A673 (cell line): ENCODE measurements at regions not wholly inside any gene's neighbourhood (a gene's known extent, or its start where the extent isn't known, plus 50 kb on each side); places are given as distances from the start of the nearest gene placed in this dataset.

ENCODE experiments used
- BruUV-seq: library from RNA; stranded (reverse); fragments of 400-500 nt; replicated peaks from 2 replicates; lab custom pipeline; 2021; lab: Mats Ljungman, UMichigan
- CTCF ChIA-PET: fragments of 300-600 bp; sonication (Branson Sonifier 250); formaldehyde crosslinking; loops from one replicate; lab custom pipeline; 2022; ENCODE audit warnings: antibody characterized with exemption; lab: Charles Lee
- POLR2A ChIA-PET: fragments of 300-600 bp; sonication (Branson Sonifier 250); formaldehyde crosslinking; loops from one replicate; lab custom pipeline; 2022; ENCODE audit warnings: antibody characterized with exemption; ENCODE audit not compliant: low non-redundant PET; lab: Charles Lee
- DNase-seq: peaks from one replicate; pipeline ENCODE4 v3.0.0-alpha.2; 2015; ENCODE audit warnings: low spot score
- H3K27ac ChIP-seq: fragments of 200-600 bp; sonication (generic); 2 replicates; pipeline ENCODE4 v1.5.1; 2016; ENCODE audit warnings: mixed run types, low read depth, mild to moderate bottlenecking, mixed read lengths, antibody characterized with exemption, low read length; ENCODE audit not compliant: poor library complexity, severe bottlenecking
- H3K27me3 ChIP-seq: fragments of 200-600 bp; sonication (generic); replicated peaks from 2 replicates; pipeline ENCODE4 v1.6.1; 2017; ENCODE audit warnings: mixed run types, low read depth, mild to moderate bottlenecking, mixed read lengths, antibody characterized with exemption, low read length; ENCODE audit not compliant: insufficient read depth, poor library complexity
- H3K36me3 ChIP-seq: fragments of 200-600 bp; sonication (generic); 2 replicates; pipeline ENCODE4 v1.6.1; 2016; ENCODE audit warnings: mixed run types, mild to moderate bottlenecking, mixed read lengths, antibody characterized with exemption, low read length; ENCODE audit not compliant: insufficient read depth, poor library complexity, severe bottlenecking
- H3K4me1 ChIP-seq: fragments of 200-600 bp; sonication (generic); 2 replicates; pipeline ENCODE4 v1.6.1; 2017; ENCODE audit warnings: mixed run types, mild to moderate bottlenecking, mixed read lengths, antibody characterized with exemption, low read length; ENCODE audit not compliant: insufficient read depth, poor library complexity, severe bottlenecking
- H3K4me3 ChIP-seq: fragments of 200-600 bp; sonication (generic); 2 replicates; pipeline ENCODE4 v1.5.1; 2016; ENCODE audit warnings: low read depth, mixed run types, mild to moderate bottlenecking, mixed read lengths, low read length; ENCODE audit not compliant: poor library complexity, severe bottlenecking
- H3K9me3 ChIP-seq: fragments of 200-600 bp; sonication (generic); 2 replicates; pipeline ENCODE4 v1.6.1; 2016; ENCODE audit warnings: mixed run types, low read depth, mild to moderate bottlenecking, mixed read lengths, antibody characterized with exemption, low read length; ENCODE audit not compliant: poor library complexity, severe bottlenecking
- EZH2 ChIP-seq: fragments of 200-600 bp; sonication (generic); IDR thresholded peaks from 2 replicates; pipeline ENCODE4 v1.6.1; 2017; ENCODE audit warnings: borderline replicate concordance, low read depth, mild to moderate bottlenecking, mixed read lengths, antibody characterized with exemption, low read length; ENCODE audit not compliant: poor library complexity, severe bottlenecking
- intact Hi-C: fragments of 100-400 bp; cut with micrococcal nuclease; formaldehyde crosslinking; loops from one replicate; pipeline ENCODE4 v1.10.0; 2022; ENCODE audit not compliant: unreplicated experiment
- TF ChIP-seq, protein P1 (sequence below): fragments of 300-800, 200-600 bp; sonication (generic); conservative IDR thresholded peaks from 2 replicates; pipeline ENCODE4 v1.5.1; 2017; ENCODE audit warnings: low read depth, mild to moderate bottlenecking, antibody characterized with exemption, low read length, moderate library complexity, mixed read lengths

DNA sequence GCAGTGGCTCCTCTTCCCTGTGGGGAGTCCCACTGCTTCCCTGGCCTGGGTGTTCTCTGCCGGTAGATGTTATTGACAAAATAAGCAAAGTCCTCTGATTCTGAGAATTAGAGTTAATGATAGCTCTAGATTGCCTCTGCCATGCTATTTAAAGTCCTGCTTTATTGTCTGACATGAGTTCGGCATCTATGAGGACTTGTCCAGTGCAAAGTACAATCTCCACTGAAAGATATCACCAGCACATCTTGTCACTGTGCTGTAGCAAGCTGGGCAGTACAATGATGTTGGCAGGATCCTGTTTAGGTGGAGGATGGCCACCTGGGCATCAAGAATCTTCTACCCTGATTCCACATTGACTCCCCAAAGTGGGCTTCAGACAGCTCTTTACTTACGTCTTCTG, 54.0 kb upstream of the ATP5PO start:
- no peaks in the 10 kb centered on the region for H3K36me3 ChIP-seq
- TF ChIP-seq, protein P1, sequence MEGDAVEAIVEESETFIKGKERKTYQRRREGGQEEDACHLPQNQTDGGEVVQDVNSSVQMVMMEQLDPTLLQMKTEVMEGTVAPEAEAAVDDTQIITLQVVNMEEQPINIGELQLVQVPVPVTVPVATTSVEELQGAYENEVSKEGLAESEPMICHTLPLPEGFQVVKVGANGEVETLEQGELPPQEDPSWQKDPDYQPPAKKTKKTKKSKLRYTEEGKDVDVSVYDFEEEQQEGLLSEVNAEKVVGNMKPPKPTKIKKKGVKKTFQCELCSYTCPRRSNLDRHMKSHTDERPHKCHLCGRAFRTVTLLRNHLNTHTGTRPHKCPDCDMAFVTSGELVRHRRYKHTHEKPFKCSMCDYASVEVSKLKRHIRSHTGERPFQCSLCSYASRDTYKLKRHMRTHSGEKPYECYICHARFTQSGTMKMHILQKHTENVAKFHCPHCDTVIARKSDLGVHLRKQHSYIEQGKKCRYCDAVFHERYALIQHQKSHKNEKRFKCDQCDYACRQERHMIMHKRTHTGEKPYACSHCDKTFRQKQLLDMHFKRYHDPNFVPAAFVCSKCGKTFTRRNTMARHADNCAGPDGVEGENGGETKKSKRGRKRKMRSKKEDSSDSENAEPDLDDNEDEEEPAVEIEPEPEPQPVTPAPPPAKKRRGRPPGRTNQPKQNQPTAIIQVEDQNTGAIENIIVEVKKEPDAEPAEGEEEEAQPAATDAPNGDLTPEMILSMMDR = no peak
- TF ChIP-seq EZH2 = no peak
- no TSS peak for BruUV-seq
- ChIA-PET CTCF (interaction anchor here (0.6 kb wide), 1 partner anchor 20 kb away, joined by 6 read pairs; no protein-coding TSS in a partner anchor), POLR2A (no interaction called here)
- H3K9me3 ChIP-seq = no peaks in the 10 kb centered on the region
- intact Hi-C loops = no loop called here
- peaks cover 21% of the 10 kb centered on the region for H3K4me1 ChIP-seq
- no peak for DNase-seq
- H3K4me3 ChIP-seq = no peak overlapping the region
- no peaks in the 10 kb centered on the region for H3K27me3 ChIP-seq
- H3K27ac ChIP-seq = peak overlapping the region; percentile 82

DNA sequence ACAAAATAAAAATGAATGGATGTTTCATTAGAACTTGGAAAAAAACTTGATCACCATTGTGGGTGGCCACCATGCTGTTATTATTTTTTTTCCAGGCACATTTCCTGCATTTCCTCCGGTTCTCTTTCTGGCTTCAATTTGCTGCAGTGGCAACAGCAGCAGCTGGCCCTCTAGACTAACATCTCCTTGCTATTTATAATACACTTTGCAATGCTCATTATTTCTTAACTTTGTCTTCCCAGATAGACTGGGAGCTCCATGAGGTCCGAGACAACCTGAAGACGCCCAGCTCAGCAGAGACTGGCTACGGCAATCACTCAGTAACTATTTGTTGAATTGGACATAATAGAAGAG, 53.4 kb upstream of the ATP5PO start:
- Histone ChIP-seq H3K4me3 (peak overlapping the region; percentile 10), H3K27ac (peak overlapping the region; percentile 82), H3K9me3 (no peaks in the 10 kb centered on the region), H3K4me1 (peaks cover 18% of the 10 kb centered on the region), H3K27me3 (no peaks in the 10 kb centered on the region), H3K36me3 (no peaks in the 10 kb centered on the region)
- intact Hi-C loops = no loop called here
- POLR2A ChIA-PET = no interaction called here
- TF ChIP-seq, protein P1 = no peak
- no peak for TF ChIP-seq EZH2
- DNase-seq = peak; percentile 89
- CTCF ChIA-PET = interaction anchor here (0.6 kb wide), 1 partner anchor 21 kb away, joined by 3 read pairs; no protein-coding TSS in a partner anchor
- BruUV-seq = no TSS peak

DNA sequence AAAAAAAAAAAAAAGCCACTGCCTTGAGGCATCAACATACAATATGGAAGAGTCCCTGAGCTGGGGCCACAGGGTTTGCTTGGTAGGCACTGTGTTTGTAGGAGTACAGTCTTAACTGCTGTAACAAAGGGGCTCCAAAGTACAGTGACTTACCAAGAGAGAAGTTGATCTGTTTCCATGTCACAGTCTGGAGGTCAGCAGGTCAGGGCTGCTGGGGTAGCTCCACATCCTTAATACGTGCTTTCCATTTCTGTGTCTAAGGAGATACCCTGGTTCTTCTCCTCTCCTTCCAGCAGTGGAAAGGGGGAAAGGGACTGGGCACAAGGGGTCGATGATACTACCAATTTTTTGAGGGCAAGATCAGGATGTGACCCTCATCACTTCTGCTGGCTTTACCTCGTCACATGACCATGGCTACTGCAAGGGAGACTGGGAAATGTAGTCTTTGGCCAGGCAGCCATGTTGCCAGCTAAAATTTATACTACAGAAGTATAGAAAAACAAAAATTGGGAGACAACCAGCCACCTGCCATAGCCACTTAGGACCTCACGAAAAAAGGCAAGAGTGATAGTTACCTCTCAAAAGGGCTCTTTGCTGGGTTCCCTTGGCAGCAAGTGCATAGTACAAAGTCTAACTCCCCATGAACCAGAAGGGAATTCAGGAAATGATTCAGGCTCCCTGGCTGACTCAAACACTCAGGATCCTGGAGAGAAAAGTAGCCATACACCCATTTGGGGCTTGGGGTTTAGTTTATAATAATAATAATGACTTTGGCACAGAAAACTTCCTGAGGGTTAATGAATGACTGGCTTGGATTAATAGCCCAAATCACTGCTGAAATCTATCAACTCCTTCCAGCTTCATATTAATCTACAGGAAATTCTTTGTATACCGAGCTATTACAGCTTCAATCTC, 52.7 kb upstream of the ATP5PO start:
- H3K9me3 ChIP-seq = no peaks in the 10 kb centered on the region
- no TSS peak for BruUV-seq
- intact Hi-C loops = no loop called here
- ChIA-PET POLR2A (no interaction called here), CTCF (interaction anchor here (0.6 kb wide), 1 partner anchor 20 kb away, joined by 3 read pairs; no protein-coding TSS in a partner anchor)
- H3K4me1 ChIP-seq = peaks cover 18% of the 10 kb centered on the region
- TF ChIP-seq, protein P1 = no peak
- TF ChIP-seq EZH2 = no peak
- peak; percentile 96 for DNase-seq
- peak overlapping the region; percentile 10 for H3K4me3 ChIP-seq
- no peaks in the 10 kb centered on the region for H3K27me3 ChIP-seq
- no peaks in the 10 kb centered on the region for H3K36me3 ChIP-seq
- H3K27ac ChIP-seq = peak overlapping the region; percentile 82
